ENCODE measurements at regions not wholly inside any gene's neighbourhood (a gene's known extent, or its start where the extent isn't known, plus 50 kb on each side); places are given as distances from the start of the nearest gene placed in this dataset.

GRCh38 chr15:98418122-98418521 lies 230.2 kb upstream of the IGF1R start:
- DNase-seq (ENCODE audit: low read depth in 3 of 3), result no peak

- no peak for DNase-seq (ENCODE audit: low read depth in 3 of 3)
Measured at GRCh38 chr15:98419173-98419780, 229.1 kb upstream of the IGF1R start.

GRCh38 chr15:98420837-98421236 lies 227.5 kb upstream of the IGF1R start:
- no peak for DNase-seq (ENCODE audit: low read depth in 3 of 3)

- DNase-seq (ENCODE audit: low read depth in 3 of 3), result peak; percentile 8 to 40 (median 40)
Measured at GRCh38 chr15:98421419-98422129, 226.8 kb upstream of the IGF1R start.

- DNase-seq (ENCODE audit: low read depth in 3 of 3), result no peak
Measured at GRCh38 chr15:98422130-98422478, 226.2 kb upstream of the IGF1R start.

- DNase-seq (ENCODE audit: low read depth in 3 of 3), result no peak
Measured at GRCh38 chr15:98425173-98425572, 223.2 kb upstream of the IGF1R start.

GRCh38 chr15:98427321-98427720 lies 221.0 kb upstream of the IGF1R start:
- DNase-seq (ENCODE audit: low read depth in 3 of 3), result no peak

GRCh38 chr15:98428253-98428989 lies 219.9 kb upstream of the IGF1R start:
- DNase-seq (ENCODE audit: low read depth in 3 of 3), result peak; percentile 27 to 57 (median 37)

- DNase-seq (ENCODE audit: low read depth in 3 of 3), result no peak
Measured at GRCh38 chr15:98431171-98431570, 217.2 kb upstream of the IGF1R start.

GRCh38 chr15:98433346-98433745 lies 215.0 kb upstream of the IGF1R start:
- DNase-seq (ENCODE audit: low read depth in 3 of 3), result no peak

- DNase-seq (ENCODE audit: low read depth in 3 of 3), result no peak
Measured at GRCh38 chr15:98433856-98434255, 214.5 kb upstream of the IGF1R start.

GRCh38 chr15:98437752-98438151 lies 210.6 kb upstream of the IGF1R start:
- no peak for DNase-seq (ENCODE audit: low read depth in 3 of 3)

- no peak for DNase-seq (ENCODE audit: low read depth in 3 of 3)
Measured at GRCh38 chr15:98438326-98438725, 210.0 kb upstream of the IGF1R start.

GRCh38 chr15:98438907-98439306 lies 209.4 kb upstream of the IGF1R start:
- DNase-seq (ENCODE audit: low read depth in 3 of 3), result no peak

- DNase-seq (ENCODE audit: low read depth in 3 of 3), result no peak
Measured at GRCh38 chr15:98439523-98439942, 208.8 kb upstream of the IGF1R start.

- DNase-seq (ENCODE audit: low read depth in 3 of 3), result no peak
Measured at GRCh38 chr15:98440917-98441316, 207.4 kb upstream of the IGF1R start.

GRCh38 chr15:98441599-98441998 lies 206.7 kb upstream of the IGF1R start:
- no peak for DNase-seq (ENCODE audit: low read depth in 3 of 3)

GRCh38 chr15:98442379-98442833 lies 205.9 kb upstream of the IGF1R start:
- DNase-seq (ENCODE audit: low read depth in 3 of 3), result peak; percentile 8 to 42 (median 38)

- no peak for DNase-seq (ENCODE audit: low read depth in 3 of 3)
Measured at GRCh38 chr15:98442901-98443300, 205.4 kb upstream of the IGF1R start.

GRCh38 chr15:98443526-98443925 lies 204.8 kb upstream of the IGF1R start:
- no peak for DNase-seq (ENCODE audit: low read depth in 3 of 3)

- DNase-seq (ENCODE audit: low read depth in 3 of 3), result no peak
Measured at GRCh38 chr15:98444138-98444537, 204.2 kb upstream of the IGF1R start.

- no peak for DNase-seq (ENCODE audit: low read depth in 3 of 3)
Measured at GRCh38 chr15:98445315-98445714, 203.0 kb upstream of the IGF1R start.

GRCh38 chr15:98446083-98446482 lies 202.3 kb upstream of the IGF1R start:
- no peak for DNase-seq (ENCODE audit: low read depth in 3 of 3)
